Keratinocyte (primary cell): ENCODE measurements at regions not wholly inside any gene's neighbourhood (a gene's known extent, or its start where the extent isn't known, plus 50 kb on each side); places are given as distances from the start of the nearest gene placed in this dataset.
A peak's percentile ranks its signal among the peaks of the same experiment; 100 is the strongest.

ENCODE experiments used
- DNase-seq: peaks from one replicate; pipeline ENCODE4 v3.0.0-alpha.2; 2011; ENCODE audit warnings: low read depth, missing footprints, low spot score
- FAIRE-seq: peaks from 2 replicates; lab custom pipeline; 2011; peaks lifted over from hg19 to GRCh38; lab: Jason Lieb, UNC
- H2AFZ ChIP-seq: 2 replicates; pipeline ENCODE4 v1.6.0; 2012; ENCODE audit warnings: low read length, control low read depth, inconsistent platforms; ENCODE audit not compliant: control insufficient read depth
- H3K27ac ChIP-seq: 2 replicates; pipeline ENCODE4 v1.5.1; 2011; ENCODE audit warnings: low read length; ENCODE audit not compliant: control insufficient read depth, insufficient read depth
- H3K27me3 ChIP-seq: 3 replicates; pipeline ENCODE4 v1.6.0; 2011; ENCODE audit warnings: low read length; ENCODE audit not compliant: control insufficient read depth, insufficient read depth; ENCODE audit errors: extremely low read depth
- H3K36me3 ChIP-seq, 2 experiments: 2 replicates in 1 of 2; 3 replicates in 1 of 2; pipeline ENCODE4 v1.5.1; 2011; ENCODE audit warnings: low read length in 2 of 2, mild to moderate bottlenecking in 1 of 2; ENCODE audit not compliant: control insufficient read depth in 2 of 2, insufficient read depth in 2 of 2; ENCODE audit errors: extremely low read depth in 1 of 2
- H3K4me1 ChIP-seq: 3 replicates; pipeline ENCODE4 v1.5.1; 2011; ENCODE audit warnings: low read length; ENCODE audit not compliant: control insufficient read depth, insufficient read depth; ENCODE audit errors: extremely low read depth
- H3K4me2 ChIP-seq: 3 replicates; pipeline ENCODE4 v1.6.0; 2011; ENCODE audit warnings: low read depth, low read length; ENCODE audit not compliant: control insufficient read depth, insufficient read depth; ENCODE audit errors: extremely low read depth
- H3K4me3 ChIP-seq, 3 experiments: fragments of 200-600 bp in 1 of 3; sonication (generic) in 1 of 3; 2 replicates in 2 of 3; 3 replicates in 1 of 3; pipeline ENCODE4 v1.5.1; 2011 to 2016; ENCODE audit warnings: low read length in 3 of 3, mild to moderate bottlenecking in 3 of 3, control low read depth in 2 of 3, inconsistent platforms in 1 of 3, low read depth in 1 of 3, mixed read lengths in 1 of 3, mixed run types in 1 of 3, moderate library complexity in 1 of 3; ENCODE audit not compliant: control insufficient read depth in 2 of 3, insufficient read depth in 2 of 3; ENCODE audit errors: extremely low read depth in 1 of 3
- H3K79me2 ChIP-seq: 2 replicates; pipeline ENCODE4 v1.6.0; 2012; ENCODE audit warnings: low read length; ENCODE audit not compliant: control insufficient read depth, insufficient read depth
- H3K9ac ChIP-seq: 3 replicates; pipeline ENCODE4 v1.6.0; 2011; ENCODE audit warnings: low read length; ENCODE audit not compliant: control insufficient read depth, insufficient read depth; ENCODE audit errors: extremely low read depth
- H3K9me1 ChIP-seq: 3 replicates; pipeline ENCODE4 v1.6.0; 2011; ENCODE audit warnings: low read length; ENCODE audit not compliant: control insufficient read depth, insufficient read depth; ENCODE audit errors: extremely low read depth
- H3K9me3 ChIP-seq: 2 replicates; pipeline ENCODE4 v1.5.1; 2012; ENCODE audit warnings: low read depth, low read length; ENCODE audit not compliant: control insufficient read depth
- H4K20me1 ChIP-seq: 3 replicates; pipeline ENCODE4 v1.6.0; 2011; ENCODE audit warnings: low read length; ENCODE audit not compliant: control insufficient read depth, insufficient read depth; ENCODE audit errors: extremely low read depth
- EZH2 ChIP-seq: IDR thresholded peaks from one replicate; pipeline ENCODE4 v1.6.1; 2012; ENCODE audit warnings: inconsistent platforms, mild to moderate bottlenecking, low read length, moderate library complexity
- dilution Hi-C: fragments of 300-500 bp; cut with MboI; formaldehyde crosslinking; loops from one replicate; pipeline ENCODE4 v1.7.0; 2020; ENCODE audit warnings: low sequenced_read_pairs; ENCODE audit not compliant: extremely low pct_ligation_motif_present
- TF ChIP-seq, protein P1 (sequence below), 3 experiments: IDR thresholded peaks in 1 of 3; conservative IDR thresholded peaks in 1 of 3; optimal IDR thresholded peaks in 1 of 3; 2 replicates in 2 of 3; 3 replicates in 1 of 3; pipeline versions ENCODE3 to v1.5.1; 2011; ENCODE audit warnings: low read length in 3 of 3, mild to moderate bottlenecking in 3 of 3, moderate library complexity in 2 of 3, control low read depth in 1 of 3, inconsistent platforms in 1 of 3; ENCODE audit not compliant: insufficient read depth in 2 of 3; ENCODE audit errors: extremely low read depth in 1 of 3

DNA sequence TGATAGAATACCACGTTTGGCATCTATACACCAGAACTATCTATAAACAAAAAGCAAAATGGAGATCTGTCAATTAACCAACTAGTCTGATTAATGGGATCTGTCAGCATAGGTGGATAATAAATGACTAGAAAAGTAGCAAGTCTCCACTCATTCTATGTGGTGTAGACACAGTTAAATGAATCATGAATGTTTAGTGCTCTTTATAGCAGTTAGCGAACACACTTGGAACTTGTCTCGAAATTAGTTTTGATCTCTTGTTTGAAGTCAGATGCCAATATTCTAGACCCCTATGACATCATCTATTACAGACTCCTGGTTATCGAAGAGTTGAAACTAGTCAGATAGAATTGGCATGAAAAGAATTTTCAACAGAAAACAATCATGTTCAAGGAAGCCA lies 259.7 kb downstream of the AHR start:
- Histone ChIP-seq H3K36me3 (no peaks in the 10 kb centered on the region), H3K4me2 (no peak overlapping the region), H3K9me3 (no peaks in the 10 kb centered on the region), H3K4me3 (no peak overlapping the region), H3K9ac (no peak overlapping the region), H3K27me3 (no peaks in the 10 kb centered on the region), H4K20me1 (no peaks in the 10 kb centered on the region), H2AFZ (no peak overlapping the region), H3K27ac (no peak overlapping the region), H3K4me1 (peaks cover 40% of the 10 kb centered on the region), H3K9me1 (no peaks in the 10 kb centered on the region), H3K79me2 (no peaks in the 10 kb centered on the region)
- no peak for FAIRE-seq
- TF ChIP-seq, protein P1, sequence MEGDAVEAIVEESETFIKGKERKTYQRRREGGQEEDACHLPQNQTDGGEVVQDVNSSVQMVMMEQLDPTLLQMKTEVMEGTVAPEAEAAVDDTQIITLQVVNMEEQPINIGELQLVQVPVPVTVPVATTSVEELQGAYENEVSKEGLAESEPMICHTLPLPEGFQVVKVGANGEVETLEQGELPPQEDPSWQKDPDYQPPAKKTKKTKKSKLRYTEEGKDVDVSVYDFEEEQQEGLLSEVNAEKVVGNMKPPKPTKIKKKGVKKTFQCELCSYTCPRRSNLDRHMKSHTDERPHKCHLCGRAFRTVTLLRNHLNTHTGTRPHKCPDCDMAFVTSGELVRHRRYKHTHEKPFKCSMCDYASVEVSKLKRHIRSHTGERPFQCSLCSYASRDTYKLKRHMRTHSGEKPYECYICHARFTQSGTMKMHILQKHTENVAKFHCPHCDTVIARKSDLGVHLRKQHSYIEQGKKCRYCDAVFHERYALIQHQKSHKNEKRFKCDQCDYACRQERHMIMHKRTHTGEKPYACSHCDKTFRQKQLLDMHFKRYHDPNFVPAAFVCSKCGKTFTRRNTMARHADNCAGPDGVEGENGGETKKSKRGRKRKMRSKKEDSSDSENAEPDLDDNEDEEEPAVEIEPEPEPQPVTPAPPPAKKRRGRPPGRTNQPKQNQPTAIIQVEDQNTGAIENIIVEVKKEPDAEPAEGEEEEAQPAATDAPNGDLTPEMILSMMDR (optimal IDR thresholded peaks at IDR 0.05 in 1 of 3, IDR thresholded peaks at IDR 0.05 in 1 of 3, conservative IDR thresholded peaks at IDR 0.05 in 1 of 3; ENCODE audit: extremely low read depth in 1 of 3, insufficient read depth in 2 of 3, low read length in 3 of 3), result no peak
- TF ChIP-seq EZH2, result no peak
- DNase-seq, result no peak
- dilution Hi-C loops, result no loop called here

GRCh38 chr7:17558558-17559332 lies 260.3 kb downstream of the AHR start:
- H3K27me3 ChIP-seq, result no peaks in the 10 kb centered on the region
- H3K79me2 ChIP-seq, result no peaks in the 10 kb centered on the region
- H4K20me1 ChIP-seq, result no peaks in the 10 kb centered on the region
- no peak overlapping the region for H2AFZ ChIP-seq
- DNase-seq (no peak), FAIRE-seq (no peak)
- no peaks in the 10 kb centered on the region for H3K36me3 ChIP-seq
- no peak overlapping the region for H3K4me3 ChIP-seq
- peak overlapping the region; percentile 38 for H3K27ac ChIP-seq
- dilution Hi-C loops, result no loop called here
- peaks cover 40% of the 10 kb centered on the region for H3K4me1 ChIP-seq
- H3K9ac ChIP-seq, result no peak overlapping the region
- H3K4me2 ChIP-seq, result no peak overlapping the region
- H3K9me3 ChIP-seq, result no peaks in the 10 kb centered on the region
- TF ChIP-seq EZH2, result no peak
- TF ChIP-seq, protein P1 (optimal IDR thresholded peaks at IDR 0.05 in 1 of 3, IDR thresholded peaks at IDR 0.05 in 1 of 3, conservative IDR thresholded peaks at IDR 0.05 in 1 of 3; ENCODE audit: extremely low read depth in 1 of 3, insufficient read depth in 2 of 3, low read length in 3 of 3), result no peak
- H3K9me1 ChIP-seq, result no peaks in the 10 kb centered on the region
